ENCODE measurements at regions not wholly inside any gene's neighbourhood (a gene's known extent, or its start where the extent isn't known, plus 50 kb on each side); places are given as distances from the start of the nearest gene placed in this dataset.

GRCh38 chr1:101145449-101145820, 91.4 kb upstream of the S1PR1 start (continued):
- TF ChIP-seq ZZZ3 (IDR thresholded peaks at IDR 0.05; ENCODE audit: control insufficient read depth, insufficient read length, low read depth) (no peak), BACH1 (IDR thresholded peaks at IDR 0.05; ENCODE audit: borderline replicate concordance) (no peak), PBX3 (IDR thresholded peaks at IDR 0.05; ENCODE audit: insufficient replicate concordance, low read depth, low read length) (no peak), FOXK2 (IDR thresholded peaks at IDR 0.05) (no peak), MEF2A (IDR thresholded peaks at IDR 0.05; ENCODE audit: insufficient read depth, low read depth, low read length) (no peak), SRF (IDR thresholded peaks at IDR 0.05; ENCODE audit: low read depth in 2 of 2, low read length in 2 of 2) (no peak), HCFC1 (IDR thresholded peaks at IDR 0.05; ENCODE audit: low read length) (no peak), SREBF2 (IDR thresholded peaks at IDR 0.05; ENCODE audit: low read length) (no peak)
- TF ChIP-seq, protein P1, sequence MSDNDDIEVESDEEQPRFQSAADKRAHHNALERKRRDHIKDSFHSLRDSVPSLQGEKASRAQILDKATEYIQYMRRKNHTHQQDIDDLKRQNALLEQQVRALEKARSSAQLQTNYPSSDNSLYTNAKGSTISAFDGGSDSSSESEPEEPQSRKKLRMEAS (IDR thresholded peaks at IDR 0.05; ENCODE audit: low read depth, low read length), result no peak

GRCh38 chr1:101144671-101145448, 92.0 kb upstream of the S1PR1 start:
- intact Hi-C loops (cut with micrococcal nuclease; ENCODE audit: unreplicated experiment), result no loop called here
- no TSS peak for BruUV-seq (replicated peaks)
- TF ChIP-seq ZNF24 (IDR thresholded peaks at IDR 0.05) (no peak), RUNX3 (IDR thresholded peaks at IDR 0.05; ENCODE audit: low read length) (peak; percentile 82), NFIC (IDR thresholded peaks at IDR 0.05; ENCODE audit: low read depth, low read length) (peak; percentile 54; the same call in 1 of the 2 replicates)
- H3K27ac ChIP-seq (ENCODE audit: control insufficient read depth, insufficient read depth), result no peak overlapping the region
- ChIA-PET RAD21 (ENCODE audit: unreplicated experiment) (interaction anchor here (0.9 to 1.0 kb wide), 2 partner anchors 91 to 146 kb away, joined by 3 read pairs; no protein-coding TSS in a partner anchor), SMC1A (ENCODE audit: uncharacterized antibody, unreplicated experiment) (interaction anchor here (0.9 to 2.0 kb wide), 5 partner anchors 11 to 146 kb away, joined by 3 to 6 read pairs (median 3); no protein-coding TSS in a partner anchor), POLR2A (interaction anchor here (0.8 to 1.3 kb wide), 2 partner anchors 33 to 110 kb away, joined by 4 to 8 read pairs; no protein-coding TSS in a partner anchor), CTCF (interaction anchor here (1.0 to 2.3 kb wide), 2 partner anchors 94 to 144 kb away, joined by 3 to 7 read pairs; no protein-coding TSS in a partner anchor)
- H4K20me1 ChIP-seq (ENCODE audit: control insufficient read depth, insufficient read depth), result no peaks in the 10 kb centered on the region
- FAIRE-seq (no peak), DNase-seq (ENCODE audit: low read depth, low spot score) (peak; percentile 21), ATAC-seq (peak; percentile 71)
- in situ Hi-C loops (cut with MboI), result no loop called here
- H2AFZ ChIP-seq (ENCODE audit: control insufficient read depth, low read depth, low read length), result peak overlapping the region; percentile 18
- no peak overlapping the region for H3K4me3 ChIP-seq
- H3K79me2 ChIP-seq (ENCODE audit: control insufficient read depth, insufficient read depth, low read length), result no peaks in the 10 kb centered on the region
- H3K4me2 ChIP-seq (ENCODE audit: control insufficient read depth, insufficient read depth), result no peak overlapping the region
- peaks cover 6% of the 10 kb centered on the region for H3K4me1 ChIP-seq (ENCODE audit: control insufficient read depth, insufficient read depth, low read length)
- WGBS (ENCODE audit: insufficient coverage, insufficient replicate concordance, low lambda C conversion rate, missing lambda C conversion rate), result 48% methylated on average over 5 of the region's 5 CpGs
- no peaks in the 10 kb centered on the region for H3K36me3 ChIP-seq (ENCODE audit: control insufficient read depth in 2 of 2, insufficient read depth in 2 of 2, low read length in 1 of 2)
- no peaks in the 10 kb centered on the region for H3K27me3 ChIP-seq (replicated peaks in 1 of 2; ENCODE audit: control insufficient read depth in 2 of 2, insufficient read depth in 2 of 2, low read length in 1 of 2)
- H3K9me3 ChIP-seq (replicated peaks; ENCODE audit: control insufficient read depth, insufficient read depth, low read length), result no peaks in the 10 kb centered on the region
- no peak overlapping the region for H3K9ac ChIP-seq (ENCODE audit: control insufficient read depth, insufficient read depth, low read length)
